HG03558 (cell line): ENCODE measurements at regions not wholly inside any gene's neighbourhood (a gene's known extent, or its start where the extent isn't known, plus 50 kb on each side); places are given as distances from the start of the nearest gene placed in this dataset.
"Not testable (repeated sequence)": the region's sequence is repeated elsewhere in the genome, so short reads cannot be mapped to it uniquely, and the experiment has no call there.

Experiments
- ATAC-seq: cut with Tn5 transposase; IDR thresholded peaks from one replicate; pipeline ENCODE4 v1.9.1; 2021; ENCODE audit warnings: moderate number of reproducible peaks; ENCODE audit not compliant: unreplicated experiment; ENCODE audit errors: extremely low read depth

DNA sequence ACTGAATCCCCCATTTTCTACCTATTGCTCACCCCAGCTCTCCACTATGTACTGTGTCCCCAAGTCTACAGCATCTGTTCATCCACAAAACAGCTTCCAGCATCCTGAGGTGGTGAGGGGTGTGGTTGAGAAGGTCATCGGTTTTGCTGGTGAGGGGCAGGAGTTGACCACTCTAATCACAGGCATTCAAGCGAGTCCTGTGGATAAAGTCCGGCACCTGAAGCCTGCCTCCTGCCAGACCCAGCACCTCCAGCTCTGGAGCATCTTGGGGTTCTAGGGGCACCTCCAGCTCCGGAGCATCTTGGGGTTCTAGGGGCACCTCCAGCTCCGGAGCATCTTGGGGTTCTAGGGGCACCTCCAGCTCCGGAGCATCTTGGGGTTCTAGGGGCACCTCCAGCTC is 367.2 kb upstream of the FAT1 start:
- ATAC-seq: not testable (repeated sequence)

DNA sequence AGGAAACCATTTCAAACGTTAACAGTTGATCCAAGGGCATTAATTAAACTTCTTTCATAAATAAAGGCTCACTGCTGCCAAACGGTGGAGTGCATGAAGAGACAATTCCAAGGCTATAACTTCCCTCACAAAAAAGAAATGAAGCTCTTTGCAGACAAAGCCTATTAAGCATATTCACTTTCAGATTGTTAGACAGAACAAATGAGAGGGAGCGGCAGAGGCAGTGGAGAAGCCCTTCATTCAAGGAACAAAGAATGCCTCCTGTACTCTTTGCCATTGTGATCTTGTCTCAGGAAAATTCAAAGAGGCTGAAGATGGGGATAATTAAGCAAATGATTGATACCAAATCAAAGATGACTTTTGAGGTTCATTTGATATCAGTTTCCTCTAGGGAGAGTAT is 370.5 kb upstream of the FAT1 start:
- no peak for ATAC-seq

DNA sequence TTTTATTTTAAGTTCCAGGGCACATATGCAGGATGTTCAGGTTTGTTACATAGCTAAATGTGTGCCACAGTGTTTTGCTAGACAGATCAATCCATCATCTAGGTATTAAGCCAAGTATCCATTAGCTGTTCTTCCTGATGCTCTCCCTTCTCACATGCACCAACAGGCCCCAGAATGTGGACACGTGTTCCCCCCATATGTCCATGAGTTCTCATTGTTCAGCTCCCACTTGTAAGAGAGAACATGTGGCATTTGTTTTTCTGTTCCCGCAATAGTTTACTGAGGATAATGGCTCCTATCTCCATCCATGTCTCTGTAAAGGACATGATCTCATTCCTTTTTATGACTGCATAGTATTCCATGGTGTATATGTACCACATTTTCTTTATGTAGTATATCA is 374.8 kb upstream of the FAT1 start:
- no peak for ATAC-seq

DNA sequence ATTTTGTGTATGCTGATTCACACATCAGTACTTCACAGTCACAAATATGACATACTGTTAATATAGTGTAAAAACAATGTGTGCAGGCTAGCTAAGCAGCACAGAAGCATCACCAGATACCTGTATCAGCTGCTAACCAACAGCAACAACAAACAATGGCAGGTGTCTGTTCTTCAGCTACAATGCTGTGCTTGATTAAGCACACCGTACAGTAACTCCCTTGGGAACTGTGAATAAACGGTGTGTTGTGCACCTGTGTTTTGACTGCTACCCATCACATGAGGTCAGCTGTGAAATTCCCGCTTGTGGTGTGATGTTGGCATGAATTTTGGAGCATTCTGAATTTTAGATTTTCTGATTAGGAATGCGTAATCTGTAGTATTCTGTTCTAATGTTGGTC is 379.7 kb upstream of the FAT1 start:
- no peak for ATAC-seq

DNA sequence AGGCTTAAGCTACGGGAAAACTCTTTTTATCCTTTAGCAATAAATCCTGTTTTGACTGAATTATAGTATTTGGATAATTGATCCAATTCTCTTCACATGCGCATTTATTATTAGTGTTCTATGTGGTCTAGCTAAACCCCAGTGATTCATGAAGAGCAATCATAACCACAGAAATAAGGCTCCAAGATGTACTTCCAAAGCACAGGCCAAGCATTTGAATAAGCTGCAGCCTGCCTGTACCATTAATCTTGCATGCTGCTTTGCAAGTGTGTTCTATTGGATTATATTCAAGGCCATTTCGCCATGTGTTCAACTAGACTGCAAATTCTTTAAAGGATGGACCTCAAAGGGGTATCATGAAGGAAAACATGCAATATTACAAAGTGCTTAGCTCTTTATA is 385.2 kb upstream of the FAT1 start:
- ATAC-seq: no peak

DNA sequence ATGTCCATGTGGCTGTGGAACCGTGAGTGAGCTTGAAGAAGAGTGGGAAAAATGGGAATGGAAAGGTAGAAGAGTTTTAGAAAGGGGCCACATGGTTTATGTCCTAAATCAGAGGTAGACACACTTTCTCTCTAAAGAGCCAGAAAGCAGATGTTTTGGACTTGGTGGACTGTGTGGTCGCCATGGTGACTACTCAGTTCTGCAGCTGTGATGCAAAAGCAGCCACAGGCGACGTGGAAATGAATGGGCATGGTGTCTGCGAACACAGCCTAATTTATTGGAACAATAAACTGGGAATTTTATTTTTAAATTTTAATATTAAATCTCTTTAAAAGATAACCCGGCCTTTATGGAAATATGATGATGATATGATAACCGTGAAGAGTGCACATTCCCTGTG is 386.0 kb upstream of the FAT1 start:
- ATAC-seq: no peak

DNA sequence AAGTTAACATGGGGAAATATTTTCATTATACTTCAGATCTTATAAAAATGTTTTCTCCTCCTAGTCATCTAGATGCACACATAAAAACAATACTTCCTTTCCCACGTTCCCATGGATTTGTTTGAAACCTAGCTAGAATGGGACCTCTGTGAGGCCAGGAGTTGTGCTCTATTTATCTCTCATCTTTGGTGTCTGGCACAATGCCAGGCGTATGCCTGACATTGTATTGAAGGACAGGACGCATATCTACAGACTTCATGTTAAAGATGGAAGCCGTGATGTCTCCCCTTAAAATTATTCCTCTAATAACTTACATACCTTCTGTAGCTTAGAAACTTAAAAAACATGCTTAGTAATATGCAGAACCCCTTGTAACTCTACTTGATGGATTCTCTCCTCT is 394.5 kb upstream of the FAT1 start:
- no peak for ATAC-seq

DNA sequence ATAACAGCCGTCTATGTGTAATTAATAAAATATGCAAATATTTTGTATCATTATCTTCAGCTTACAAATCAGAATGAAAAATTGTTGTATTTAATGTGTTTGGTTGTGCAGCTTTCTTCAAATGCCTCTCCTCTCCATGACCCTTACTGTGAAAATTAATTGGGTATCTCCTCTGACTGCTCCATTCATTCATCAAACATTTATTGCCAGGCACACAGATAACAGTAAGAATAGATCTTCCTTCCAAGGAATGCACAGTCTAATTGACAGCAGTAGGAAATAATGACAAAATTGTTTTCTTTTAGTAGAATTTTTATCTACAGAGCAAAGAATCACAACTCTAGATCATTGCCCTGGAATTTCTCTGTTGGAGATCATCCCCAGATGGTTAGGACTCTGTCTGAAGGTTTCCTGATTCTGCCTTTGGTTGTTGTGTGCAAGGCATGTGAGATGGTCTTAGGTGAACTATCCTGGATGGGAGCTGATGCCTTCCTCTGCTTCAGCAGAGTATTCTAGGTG is 395.0 kb upstream of the FAT1 start:
- no peak for ATAC-seq

DNA sequence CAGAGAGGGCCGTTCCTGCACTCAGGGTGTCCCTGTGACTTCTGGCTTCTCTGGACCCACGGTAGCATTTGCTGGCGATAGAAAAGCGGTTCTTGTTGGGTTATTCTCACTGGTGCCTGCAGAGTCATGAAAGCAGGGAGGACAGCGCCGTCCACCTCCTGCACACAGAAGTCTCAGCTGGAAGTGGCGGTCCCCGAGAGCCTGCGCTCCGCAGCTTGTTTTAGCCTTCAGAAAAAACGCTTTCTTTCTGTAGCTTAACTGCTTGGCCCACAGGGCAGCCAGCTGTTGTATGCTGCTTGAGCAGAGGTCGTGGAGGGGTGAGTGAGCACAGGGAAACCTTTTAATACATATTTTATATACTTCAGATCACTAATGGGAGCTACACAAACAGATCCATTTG is 400.7 kb upstream of the FAT1 start:
- ATAC-seq: no peak

DNA sequence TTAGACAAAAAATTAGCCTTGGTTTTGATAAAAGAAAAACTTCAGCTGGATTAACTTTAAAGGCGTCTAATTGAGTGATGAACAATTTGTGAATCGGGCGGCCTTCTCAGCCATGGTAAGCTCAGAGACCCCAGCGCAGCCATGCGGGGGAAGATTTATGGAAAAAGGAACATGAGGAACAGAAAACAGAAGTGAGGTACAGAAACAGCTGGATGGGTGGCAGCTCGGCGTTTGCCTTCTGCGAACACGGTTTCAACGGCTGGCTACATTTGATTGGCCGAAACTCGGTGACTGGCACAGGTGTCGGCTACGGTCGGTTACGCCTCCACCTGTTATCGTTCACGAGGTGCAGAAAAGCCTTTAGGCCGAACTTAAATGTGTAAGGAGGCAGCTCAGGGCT is 401.4 kb upstream of the FAT1 start:
- no peak for ATAC-seq

DNA sequence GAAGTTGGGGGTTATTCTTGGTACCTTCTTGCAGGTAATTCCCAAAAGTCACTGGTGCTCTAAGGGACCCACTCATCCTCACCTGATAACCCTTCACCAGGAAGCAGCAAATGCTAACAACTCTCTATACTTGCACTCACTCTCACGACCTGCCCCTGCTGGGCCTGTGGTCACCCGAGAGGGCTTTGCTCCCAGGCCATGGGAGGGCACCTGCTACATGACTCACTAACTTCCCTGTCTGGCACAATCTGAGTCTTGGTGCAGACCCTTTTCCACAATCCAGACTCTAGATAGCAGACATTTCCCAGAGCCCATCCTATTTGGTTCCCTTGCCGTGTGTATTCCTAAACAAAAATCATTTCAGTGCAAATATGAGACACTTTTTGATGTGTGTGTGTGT is 403.8 kb upstream of the FAT1 start:
- no peak for ATAC-seq

DNA sequence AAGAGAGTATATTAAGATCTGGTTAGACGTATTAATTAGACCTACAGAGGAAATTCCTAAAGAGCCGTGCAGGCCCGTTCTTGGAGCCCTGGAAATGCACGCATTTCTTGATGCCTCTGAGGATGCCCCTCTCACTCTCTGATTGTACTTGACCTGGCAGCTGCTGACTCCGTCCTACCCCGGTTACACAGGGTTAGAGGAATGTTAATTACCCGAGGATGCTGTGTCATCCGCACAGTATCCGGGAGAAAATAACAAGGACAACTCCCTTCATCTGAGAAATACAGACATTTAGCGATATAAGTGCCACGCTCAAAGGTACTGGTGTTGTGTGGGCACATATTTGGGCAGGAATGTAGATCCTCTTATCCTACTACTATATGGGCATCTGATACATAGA is 404.6 kb upstream of the FAT1 start:
- no peak for ATAC-seq

DNA sequence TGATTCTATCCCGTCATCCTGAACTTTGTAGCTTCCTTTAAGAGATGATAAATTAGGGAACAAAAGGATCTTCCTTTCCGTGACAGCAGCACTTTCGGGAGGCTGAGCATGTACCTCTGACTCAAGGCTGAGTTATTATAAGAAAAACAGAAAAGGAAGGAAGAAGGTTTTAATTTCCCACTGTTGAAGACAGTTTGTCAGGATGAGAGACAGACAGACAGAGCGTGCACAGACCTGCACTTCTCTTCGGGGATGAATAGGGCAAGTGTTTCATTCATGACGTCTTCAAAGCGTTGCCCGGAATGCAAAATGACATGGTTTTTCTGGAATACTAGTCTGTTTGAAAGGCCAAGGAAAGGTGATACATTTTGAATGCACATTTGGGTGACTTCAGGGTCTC is 405.3 kb upstream of the FAT1 start:
- no peak for ATAC-seq

DNA sequence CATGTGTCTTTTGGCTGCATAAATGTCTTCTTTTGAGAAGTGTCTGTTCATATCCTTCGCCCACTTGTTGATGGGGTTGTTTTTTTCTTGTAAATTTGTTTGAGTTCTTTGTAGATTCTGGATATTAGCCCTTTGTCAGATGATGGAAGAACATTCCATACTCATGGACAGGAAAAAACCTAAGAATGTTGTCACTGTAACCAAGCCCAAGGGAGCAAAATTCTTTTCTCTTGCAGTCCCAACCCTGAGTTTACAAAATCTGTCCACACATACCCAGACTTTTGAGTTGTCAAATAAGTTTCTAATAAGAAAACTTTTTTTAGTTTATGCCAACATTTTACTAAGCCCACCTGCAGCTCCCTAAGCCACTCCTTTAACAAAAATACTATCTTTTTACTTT is 408.2 kb upstream of the FAT1 start:
- ATAC-seq: not testable (repeated sequence)

DNA sequence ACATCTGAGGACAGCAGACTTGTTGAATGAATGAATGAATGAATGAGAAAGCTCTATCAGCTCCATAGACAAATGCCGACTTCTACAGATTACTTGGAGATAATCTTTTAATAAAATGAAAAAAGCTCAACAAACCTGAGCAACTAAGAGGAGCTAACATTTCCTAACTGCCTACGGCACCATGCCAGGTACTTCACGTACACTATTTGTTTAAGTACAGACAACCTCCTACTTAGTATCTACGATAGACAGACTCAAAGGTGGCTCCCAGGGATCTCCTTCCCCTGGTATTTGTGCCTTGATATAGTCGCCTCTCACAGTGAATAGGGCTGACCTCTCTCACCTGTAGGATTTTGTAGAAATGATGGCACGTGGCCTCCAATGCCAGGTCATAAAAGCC is 412.2 kb upstream of the FAT1 start:
- ATAC-seq: no peak

DNA sequence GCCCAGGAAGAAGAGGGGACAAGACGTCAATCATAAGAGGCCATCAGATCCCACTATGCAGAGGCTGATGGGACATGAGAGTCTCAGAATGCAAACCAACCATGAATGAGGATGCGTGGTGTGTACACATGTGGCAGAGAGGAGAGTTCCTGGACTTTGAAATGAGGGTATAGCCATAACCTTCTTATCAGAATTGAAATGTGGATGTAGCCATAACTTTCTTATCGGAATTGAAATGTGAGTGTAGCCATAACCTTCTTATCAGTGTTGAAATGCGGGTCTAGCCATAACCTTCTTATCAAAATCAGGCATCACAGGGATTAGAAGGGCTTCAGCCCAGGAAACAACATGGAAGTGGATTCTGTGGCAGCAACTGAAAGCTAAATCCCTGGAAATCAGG is 415.5 kb upstream of the FAT1 start:
- no peak for ATAC-seq

DNA sequence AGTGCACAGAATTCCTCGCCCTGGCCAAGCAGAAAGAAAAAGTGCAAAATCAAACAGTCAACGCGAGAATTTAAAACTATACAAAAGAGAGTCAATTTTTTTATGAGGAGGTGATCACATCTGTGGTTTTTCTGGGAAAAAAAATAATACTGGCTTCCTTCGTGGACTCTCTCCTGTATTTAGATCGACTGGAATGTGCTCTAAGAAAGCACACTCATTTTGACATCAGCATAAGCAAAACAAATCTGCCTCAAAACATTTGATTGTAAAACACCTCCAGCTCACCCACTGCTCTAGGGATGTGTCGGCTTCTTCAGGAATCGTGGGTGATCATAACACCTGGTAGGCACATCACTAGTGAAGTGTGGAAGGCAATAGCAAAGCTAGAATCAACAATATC is 417.4 kb upstream of the FAT1 start:
- no peak for ATAC-seq

DNA sequence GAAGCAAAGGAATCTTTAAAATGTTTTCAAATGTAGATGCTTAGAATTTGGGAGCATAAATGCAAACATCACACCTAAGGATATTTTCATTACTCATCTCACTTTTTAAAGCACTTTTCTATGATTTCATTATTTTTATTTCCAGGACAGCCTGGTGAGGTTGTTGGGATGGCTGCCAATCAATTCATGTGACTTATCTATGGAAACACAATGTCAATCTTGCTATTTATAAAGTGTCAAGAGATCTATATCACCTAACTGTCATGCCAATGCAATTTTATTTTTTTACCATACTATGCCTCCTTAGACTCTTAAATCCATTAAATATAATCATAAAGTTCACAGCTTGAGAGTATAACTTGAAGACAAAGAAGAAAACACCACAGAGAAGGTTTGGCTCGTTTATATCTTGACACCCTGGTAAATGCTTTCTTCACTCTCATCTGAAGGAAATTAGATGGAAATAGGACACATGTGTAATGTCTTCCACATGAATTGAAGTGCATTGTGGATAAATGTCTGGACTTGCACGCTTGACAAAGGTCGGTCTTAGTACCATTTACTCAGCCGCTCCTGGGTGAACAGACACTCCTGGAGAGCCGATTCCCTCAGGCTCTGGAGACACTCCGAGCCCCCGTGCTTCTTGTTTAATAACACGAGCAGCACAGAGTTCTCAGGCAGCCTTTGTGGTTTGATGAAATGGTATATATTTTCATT is 425.7 kb upstream of the FAT1 start:
- ATAC-seq: no peak

DNA sequence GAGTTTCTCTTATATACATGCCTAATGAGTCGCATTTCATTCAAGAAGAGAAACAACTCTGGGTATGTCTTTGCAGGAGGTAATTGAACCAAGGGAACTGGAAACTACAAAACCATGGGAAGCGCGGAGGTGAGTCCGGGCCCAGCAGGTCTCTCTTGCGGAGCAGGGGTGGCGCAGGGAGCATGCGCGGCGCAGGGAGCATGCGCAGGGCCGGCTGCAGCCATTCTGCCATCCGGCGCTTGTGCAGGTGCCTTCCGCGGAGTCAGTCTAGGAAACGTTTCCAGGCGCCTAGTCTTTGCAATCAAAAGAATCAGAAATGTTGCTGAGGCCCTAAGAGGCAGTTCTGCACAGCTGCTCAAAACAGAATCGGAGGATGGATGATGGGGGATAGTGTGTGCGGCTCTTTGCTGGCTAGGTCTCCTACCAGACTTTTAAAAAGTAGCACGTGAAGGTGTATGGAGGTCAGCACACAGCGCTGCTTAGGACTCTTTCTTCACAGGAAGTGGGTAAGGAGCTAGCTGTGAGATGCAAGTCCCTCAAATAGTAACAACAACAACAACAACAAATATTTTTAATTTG is 433.8 kb upstream of the FAT1 start:
- no peak for ATAC-seq

DNA sequence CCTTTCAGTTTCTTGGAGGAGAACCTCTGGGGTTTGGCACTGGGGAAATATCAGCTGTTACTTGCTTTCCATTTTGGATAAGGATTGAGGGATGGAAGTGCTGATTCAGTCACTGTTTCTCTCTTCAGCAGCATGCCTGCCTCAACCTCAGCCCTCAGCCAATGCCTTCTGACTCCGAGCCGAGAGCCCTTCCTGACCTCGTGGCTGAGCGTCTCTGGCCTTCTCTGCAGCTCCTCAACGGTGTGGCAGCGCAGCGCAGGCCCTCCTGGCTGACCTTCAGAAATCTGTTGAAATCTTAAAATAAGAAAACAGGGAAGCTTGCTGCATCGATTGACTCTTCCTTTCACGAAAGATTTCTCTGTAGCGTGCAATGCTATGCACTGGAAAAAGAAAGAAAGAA is 434.3 kb upstream of the FAT1 start:
- ATAC-seq: no peak

DNA sequence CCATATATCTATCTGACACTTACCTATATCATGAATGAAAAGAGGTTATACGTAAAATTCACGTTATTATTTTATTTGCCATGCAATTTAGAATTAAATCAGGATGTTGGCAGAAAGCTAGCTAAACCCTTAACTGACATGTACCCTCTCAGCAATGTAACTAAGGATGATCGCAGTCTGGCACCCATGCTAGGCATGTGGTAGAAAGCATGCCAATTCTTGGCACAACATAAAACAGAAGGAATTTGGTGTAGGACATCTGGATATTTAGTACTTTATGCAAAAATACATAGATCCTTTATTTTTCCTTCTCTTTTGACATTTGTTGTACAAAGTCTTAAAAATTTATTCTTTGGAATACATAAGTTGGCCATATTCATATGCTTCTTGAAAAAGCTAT is 436.8 kb upstream of the FAT1 start:
- ATAC-seq: no peak

DNA sequence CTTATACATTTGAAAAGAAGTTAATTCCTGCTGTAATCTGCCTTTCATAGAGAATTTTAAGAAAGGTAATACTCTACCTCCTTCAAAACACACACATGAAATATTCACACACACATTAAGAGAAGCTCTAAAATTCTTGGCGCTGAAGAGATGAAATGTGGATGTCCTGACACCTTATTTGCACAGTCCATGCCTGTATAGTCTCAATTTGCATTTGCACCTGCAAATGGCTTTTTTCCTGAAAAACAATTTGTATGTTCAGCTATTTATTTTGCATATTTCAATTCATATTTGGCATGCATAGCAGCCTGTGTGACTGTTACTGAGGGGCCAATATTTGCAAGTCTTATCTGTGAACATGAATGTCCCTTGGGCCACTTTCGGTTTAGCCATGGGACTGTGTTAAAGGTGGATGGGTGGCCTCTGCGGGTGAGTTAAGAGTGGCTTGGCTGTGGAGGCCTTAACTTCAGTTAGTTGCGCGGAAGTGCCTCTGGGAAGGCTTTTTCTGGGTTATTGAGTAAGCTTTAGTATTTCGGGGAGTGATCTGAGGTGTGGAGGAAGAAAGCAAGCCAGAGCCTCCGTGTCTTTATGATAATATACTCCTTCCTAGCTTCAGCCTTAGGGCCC is 443.3 kb upstream of the FAT1 start:
- no peak for ATAC-seq
